HG02973 (cell line): ENCODE measurements at regions not wholly inside any gene's neighbourhood (a gene's known extent, or its start where the extent isn't known, plus 50 kb on each side); places are given as distances from the start of the nearest gene placed in this dataset.
"Not testable (repeated sequence)": the region's sequence is repeated elsewhere in the genome, so short reads cannot be mapped to it uniquely, and the experiment has no call there.

Experiments
- ATAC-seq: cut with Tn5 transposase; IDR thresholded peaks from one replicate; pipeline ENCODE4 v1.9.1; 2021; ENCODE audit warnings: moderate library complexity; ENCODE audit not compliant: unreplicated experiment

GRCh38 chr4:164058776-164059445 lies 564.4 kb downstream of the TMA16 start:
- no peak for ATAC-seq

DNA sequence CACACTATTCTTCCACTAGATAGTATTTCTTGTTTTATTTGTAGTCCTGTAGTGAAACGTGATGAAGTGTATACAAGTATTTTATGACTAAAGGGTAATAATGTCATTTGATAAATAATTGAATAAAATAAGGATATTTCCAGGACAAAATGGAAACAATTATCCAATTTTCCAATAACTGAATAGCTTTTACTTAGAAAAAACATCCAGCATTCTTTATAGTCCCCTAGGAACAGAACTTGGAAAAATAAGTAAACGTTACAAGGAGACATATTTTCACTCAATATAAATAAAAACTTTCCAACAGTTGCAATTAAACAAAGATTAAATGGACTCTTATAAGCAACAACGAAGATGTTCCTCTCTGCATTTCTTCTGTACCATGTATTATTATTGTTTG lies 566.0 kb downstream of the TMA16 start:
- no peak for ATAC-seq

DNA sequence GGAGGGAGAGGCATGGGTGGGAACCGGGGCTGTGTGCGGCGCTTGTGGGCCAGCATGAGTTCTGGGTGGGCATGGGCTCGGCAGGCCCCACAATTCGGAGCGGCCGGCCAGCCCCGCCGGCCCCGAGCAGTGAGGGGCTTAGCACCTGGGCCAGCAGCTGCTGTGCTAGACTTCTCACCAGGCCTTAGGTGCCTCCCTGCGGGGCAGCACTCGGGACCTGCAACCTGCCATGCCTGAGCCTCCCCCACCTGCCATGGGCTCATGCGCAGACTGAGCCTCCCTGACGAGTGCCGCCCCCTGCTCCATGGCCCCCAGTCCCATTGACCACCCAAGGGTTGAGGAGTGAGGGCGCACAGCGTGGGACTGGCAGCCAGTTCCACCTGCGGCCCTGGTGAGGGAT lies 573.9 kb downstream of the TMA16 start:
- no peak for ATAC-seq

- ATAC-seq = no peak
Measured at GRCh38 chr4:164070625-164071024, 576.1 kb downstream of the TMA16 start.

DNA sequence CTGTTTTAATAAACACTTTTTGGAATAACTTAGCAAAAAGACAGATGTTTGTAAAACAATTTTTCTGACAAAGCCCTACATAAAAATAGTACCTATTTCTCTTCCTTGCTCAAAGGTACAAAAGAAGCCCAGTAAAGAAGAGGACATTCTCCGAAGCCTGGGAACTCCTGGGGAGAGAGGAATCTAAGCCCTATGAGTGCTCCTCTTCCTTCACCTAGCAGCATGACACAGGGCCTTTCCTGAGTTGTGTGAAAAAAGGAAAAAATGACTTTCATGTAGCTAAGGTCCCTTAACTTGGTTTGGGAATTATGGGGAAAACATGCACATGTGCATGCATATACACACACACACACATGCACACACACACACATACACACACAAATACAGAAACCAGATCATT lies 586.9 kb downstream of the TMA16 start:
- ATAC-seq = no peak

DNA sequence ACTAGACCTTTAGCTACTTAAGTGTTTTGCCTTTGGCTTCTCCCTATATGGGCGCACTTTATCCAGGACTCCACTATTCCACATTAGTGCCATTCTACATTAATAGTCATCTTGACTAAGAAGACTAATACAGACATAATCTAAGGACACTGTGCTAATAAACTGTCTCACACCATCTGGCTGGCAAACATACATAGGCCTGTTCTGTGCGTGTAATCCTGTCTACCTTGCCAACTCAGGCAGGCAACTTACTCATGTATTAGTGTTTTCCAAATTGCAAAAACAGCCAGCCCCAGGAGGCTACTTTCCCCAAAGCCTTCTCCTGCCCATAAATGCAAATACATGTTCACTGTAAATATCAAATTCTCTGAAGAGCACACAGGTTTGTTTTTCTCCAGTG lies 587.3 kb downstream of the TMA16 start:
- ATAC-seq = no peak

DNA sequence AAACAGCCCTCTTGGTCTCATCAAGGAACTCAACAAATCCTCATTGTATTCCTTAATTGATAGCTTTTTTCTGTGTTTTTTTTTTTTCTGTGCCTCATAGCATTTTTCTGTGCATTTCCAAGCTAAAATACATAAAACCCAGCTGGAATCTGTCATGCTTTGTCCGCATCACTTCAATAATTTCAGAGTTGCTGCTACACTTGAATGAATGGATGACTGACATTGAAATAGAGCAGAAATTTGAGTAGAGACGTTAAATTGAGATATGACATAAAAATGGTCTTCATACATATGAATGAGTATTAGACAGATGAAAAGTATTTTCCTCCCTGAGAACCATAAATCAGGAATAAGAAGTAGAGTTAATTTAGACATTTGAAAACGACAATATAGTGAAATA lies 593.2 kb downstream of the TMA16 start:
- ATAC-seq = no peak

- ATAC-seq = no peak
Measured at GRCh38 chr4:164095313-164096110, 601.0 kb downstream of the TMA16 start.

- no peak for ATAC-seq
Measured at GRCh38 chr4:164096766-164097518, 602.5 kb downstream of the TMA16 start.

- not testable (repeated sequence) for ATAC-seq
Measured at GRCh38 chr4:164100741-164101365, 606.4 kb downstream of the TMA16 start.

DNA sequence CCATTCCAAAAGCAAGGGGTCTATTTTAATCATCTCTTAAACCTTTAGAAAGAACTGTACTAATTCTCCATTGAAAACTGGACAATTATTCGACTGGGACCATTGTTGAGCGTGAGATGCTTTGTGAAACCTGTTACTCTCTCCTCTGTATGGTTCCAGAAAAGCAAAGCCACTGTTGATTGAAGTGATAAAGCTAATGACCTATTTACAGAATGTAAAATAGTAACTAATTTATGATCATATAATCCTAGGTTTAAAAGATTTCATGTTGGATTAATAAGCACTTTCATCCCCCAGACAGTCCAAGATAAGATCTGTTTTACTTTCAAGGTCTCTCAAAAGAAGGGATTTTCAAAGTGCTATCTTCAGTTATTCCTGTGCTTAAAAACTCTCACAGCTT lies 614.5 kb downstream of the TMA16 start:
- no peak for ATAC-seq

GRCh38 chr4:164109503-164109902 lies 615.0 kb downstream of the TMA16 start:
- ATAC-seq = no peak

- no peak for ATAC-seq
Measured at GRCh38 chr4:164115236-164115635, 620.7 kb downstream of the TMA16 start.

- ATAC-seq = no peak
Measured at GRCh38 chr4:164116286-164116685, 621.8 kb downstream of the TMA16 start.

- ATAC-seq = no peak
Measured at GRCh38 chr4:164134388-164134787, 619.5 kb upstream of the SMIM31 start.

DNA sequence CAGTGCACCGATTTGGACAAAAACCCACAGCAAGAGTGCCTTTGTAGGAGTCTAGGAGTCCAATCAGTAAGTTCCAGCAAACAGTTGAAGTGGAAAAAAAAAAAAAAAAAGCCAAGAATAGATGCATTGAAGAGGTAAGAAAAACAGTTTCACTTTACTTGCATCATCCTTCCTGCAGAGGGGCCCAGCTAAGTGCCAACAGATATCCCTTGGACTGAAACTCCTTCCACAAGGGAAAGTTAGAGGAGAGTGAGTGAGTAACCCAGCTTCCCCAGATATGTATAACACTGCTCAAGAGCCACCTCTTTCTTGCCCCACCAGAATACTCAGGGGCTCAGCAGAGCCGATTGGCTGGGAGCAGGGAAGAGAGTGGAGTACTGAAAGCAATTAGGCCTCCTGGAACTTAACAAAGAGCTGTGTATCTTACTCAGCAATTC lies 617.7 kb upstream of the SMIM31 start:
- ATAC-seq = no peak

DNA sequence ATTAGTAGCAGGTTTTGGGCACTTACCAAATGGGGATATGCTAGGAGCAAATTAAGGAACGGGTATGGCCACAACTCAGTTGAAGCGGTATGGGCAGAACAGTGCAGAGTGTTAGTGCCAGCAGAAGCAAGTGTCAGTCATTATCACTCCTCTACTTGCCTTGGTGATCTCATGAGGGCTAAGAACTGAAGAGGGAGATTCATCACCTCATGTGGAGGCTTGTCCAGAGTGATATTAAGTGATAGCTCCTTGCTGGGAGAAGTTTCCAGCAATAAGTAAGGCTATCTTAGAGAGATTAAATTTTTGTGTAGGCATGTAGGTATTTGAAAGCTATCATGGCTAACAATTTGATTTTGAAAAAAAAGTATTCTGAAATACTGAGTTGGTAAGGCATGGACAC lies 615.4 kb upstream of the SMIM31 start:
- ATAC-seq = no peak

DNA sequence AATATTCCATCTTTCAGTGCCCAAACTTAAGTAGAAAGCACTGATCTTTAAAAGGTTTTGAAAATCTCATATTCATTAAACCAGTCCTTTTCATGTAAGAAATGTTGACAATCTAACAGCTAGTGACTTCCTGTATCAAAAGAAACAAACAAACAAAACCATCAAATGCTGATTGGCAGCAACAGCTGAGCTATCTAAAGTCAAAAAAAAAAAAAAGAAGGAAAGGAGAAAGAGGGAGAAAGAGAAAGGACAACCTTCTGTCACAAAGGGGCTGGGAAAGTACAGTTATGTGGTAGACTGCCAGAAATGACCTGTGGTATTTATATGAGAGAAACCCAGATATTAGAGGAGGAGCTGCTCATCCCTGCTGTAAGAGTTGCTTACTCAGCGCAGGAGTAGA lies 614.6 kb upstream of the SMIM31 start:
- no peak for ATAC-seq

DNA sequence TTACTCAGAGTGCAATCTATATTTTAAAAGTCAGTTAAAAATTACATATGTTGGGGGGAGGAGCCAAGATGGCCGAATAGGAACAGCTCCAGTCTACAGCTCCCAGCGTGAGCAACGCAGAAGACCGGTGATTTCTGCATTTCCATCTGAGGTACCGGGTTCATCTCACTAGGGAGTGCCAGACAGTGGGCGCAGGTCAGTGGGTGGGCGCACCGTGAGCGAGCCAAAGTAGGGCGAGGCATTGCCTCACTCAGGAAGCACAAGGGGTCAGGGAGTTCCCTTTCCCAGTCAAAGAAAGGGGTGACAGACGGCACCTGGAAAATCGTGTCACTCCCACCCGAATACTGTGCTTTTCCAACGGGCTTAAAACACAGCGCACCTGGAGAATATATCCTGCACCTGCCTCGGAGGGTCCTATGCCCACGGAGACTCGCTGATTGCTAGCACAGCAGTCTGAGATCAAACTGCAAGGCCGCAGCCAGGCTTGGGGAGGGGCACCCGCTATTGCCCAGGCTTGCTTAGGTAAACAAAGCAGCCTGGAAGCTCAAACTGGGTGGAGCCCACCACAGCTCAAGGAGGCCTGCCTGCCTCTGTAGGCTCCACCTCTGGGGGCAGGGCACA lies 612.1 kb upstream of the SMIM31 start:
- not testable (repeated sequence) for ATAC-seq

- ATAC-seq = no peak
Measured at GRCh38 chr4:164154416-164154815, 599.5 kb upstream of the SMIM31 start.

DNA sequence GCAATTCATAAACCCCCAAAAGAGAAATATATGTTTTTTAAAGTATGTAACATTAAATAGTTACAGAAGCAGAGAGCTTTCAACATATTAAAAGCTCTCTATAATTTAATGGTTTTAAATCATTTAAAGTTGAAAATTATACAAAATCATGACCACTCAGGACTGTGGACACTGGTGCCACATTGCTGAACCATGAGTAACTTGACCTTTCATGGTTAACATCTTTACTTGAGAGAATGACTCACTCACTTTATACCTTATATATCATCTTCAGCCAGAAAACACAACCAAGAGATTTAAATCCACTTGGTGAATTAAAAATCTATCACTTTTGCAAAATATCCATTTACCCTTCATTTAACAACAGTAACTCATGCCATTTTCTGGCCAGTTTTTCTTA lies 584.3 kb upstream of the SMIM31 start:
- ATAC-seq = no peak
